HG03039 (cell line): ENCODE measurements at regions not wholly inside any gene's neighbourhood (a gene's known extent, or its start where the extent isn't known, plus 50 kb on each side); places are given as distances from the start of the nearest gene placed in this dataset.
"Not testable (repeated sequence)": the region's sequence is repeated elsewhere in the genome, so short reads cannot be mapped to it uniquely, and the experiment has no call there.

Experiments used
- ATAC-seq: cut with Tn5 transposase; IDR thresholded peaks from one replicate; pipeline ENCODE4 v1.9.1; 2021; ENCODE audit warnings: mild to moderate bottlenecking, moderate library complexity; ENCODE audit not compliant: unreplicated experiment

DNA sequence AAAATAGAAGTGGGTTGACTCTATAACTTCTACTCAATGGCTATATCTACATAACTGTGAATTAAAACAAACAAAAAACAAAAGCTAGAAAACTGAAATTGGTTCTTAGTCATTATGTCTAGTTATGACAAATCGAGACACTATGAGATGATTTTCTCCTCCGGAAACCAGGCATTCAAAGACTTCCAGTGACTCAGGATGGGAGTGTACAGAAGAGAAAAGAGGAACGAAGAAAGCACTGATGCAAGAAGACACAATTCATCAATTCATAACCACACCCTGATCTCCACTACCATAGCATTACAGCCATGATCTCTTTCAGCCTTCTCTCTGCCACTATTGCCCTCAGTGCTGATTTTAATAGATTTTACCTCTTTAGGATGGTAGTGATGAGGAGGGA is 253.6 kb downstream of the CBLL2 start:
- ATAC-seq: peak; percentile 98

DNA sequence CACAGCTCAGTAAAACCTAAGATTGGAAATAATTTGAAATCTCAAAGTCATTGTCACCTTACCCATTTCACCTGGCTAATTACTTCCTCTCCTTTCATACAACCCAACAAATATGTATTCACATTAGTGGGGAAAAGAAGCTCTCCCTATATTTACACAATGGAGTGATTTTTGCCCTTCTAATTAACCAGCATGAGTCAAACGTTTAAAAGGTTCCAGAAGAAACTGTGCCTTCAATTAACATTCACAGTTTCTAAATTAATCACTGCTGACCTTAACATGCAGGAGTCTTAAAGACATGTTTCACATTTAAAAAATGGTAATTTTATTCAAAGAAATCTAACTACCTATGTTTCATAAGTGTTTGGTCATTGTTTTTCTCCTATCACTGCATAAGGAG is 254.6 kb downstream of the CBLL2 start:
- no peak for ATAC-seq

DNA sequence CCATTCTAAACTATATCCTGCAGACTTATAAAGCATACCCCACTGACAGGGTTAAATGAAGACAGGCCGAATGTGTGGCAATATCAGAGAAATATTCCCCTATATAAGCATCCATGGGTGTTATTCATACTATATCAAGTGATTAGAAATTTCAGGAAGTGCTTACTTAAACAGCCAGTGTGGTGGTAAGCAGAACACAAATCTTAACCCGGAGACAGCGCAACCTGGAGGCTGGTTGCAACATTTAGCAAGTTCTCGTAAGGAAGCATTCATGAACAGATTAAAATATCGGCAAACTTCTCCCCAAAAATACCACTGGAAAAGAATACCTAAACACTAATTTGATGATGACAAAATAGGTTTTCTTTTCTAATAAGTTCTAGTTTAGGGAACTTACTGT is 261.2 kb downstream of the CBLL2 start:
- ATAC-seq: no peak

DNA sequence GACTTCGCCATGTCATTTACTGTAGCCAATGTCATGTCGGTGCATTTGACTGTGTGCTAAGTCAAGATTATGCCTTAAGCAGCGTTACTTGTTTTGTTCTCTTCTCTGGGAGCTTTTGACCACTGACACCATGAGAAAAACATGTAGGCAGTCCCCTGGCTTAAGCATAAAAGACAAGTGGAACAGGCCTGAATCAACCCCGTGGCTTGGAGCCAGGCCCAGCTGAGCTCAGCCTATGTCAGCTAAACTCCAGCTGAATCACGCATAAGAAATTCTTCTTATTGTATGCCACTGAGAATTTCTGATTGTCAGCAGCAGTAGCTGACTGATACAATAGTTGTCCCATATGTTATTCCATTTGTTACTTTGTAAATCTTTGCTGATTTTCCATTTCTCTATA is 261.9 kb downstream of the CBLL2 start:
- no peak for ATAC-seq

DNA sequence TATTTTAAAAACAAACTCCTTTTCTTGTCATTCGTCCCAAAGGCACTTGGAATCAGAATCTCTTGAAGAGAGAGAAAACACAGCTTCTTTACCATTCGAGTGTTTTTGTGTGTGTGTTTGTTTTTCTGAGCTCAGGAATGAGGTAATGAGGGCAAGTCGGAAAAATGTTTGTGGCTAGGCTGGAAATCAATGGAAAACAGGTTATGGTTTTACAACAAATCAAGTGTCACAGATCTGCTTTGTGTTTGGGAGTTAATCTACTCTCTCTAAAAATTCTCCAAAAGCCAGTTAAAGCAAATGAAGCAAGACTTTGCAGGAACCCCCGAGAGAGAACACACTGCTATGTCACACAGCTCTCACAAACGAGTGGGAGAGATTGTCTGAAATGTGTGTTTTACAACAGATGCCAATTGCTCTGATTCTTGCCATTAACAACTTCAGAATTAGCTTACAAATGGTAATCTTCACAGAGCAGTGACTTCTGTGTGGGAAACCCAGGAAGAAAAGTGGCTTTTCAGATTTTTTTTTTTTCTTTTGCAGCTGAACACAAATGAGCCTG is 264.1 kb downstream of the CBLL2 start:
- ATAC-seq: no peak

DNA sequence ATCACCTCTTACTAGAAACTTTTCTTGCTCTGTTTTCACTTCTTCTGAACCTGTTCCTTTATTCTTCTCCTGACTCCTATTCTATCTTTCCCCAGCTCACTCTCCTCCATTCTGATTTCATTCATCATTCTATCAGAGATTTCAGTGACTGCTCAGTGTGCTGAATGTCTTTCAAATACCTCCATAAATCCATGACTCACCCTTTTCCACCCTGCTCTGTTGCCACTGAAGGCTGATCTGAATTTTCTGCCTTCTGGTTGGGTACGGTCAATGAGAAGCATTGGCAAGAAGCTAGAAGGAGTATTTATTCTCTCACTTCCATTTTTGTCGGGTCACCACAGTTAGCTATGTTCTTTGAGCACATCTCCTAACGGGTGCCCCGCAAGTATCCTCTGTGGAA is 265.9 kb downstream of the CBLL2 start:
- no peak for ATAC-seq

DNA sequence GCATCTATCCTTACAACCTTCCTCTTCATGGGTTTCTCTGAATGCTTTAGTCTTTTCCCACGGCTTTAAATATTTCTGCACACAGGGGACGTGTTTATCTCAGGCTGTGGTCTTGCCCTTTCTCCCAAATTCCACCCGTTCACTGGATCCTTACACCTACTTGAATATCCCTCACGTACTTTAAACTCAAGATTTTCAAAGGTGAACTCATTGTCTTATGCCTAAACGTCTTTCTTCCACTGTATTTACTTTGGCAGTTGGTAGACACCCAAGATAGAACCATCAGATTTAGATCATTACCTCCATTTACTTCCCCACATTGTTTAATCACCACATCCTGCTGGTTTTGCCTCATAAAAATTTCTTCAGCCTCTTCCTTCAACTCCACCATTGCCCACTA is 269.2 kb downstream of the CBLL2 start:
- ATAC-seq: no peak

DNA sequence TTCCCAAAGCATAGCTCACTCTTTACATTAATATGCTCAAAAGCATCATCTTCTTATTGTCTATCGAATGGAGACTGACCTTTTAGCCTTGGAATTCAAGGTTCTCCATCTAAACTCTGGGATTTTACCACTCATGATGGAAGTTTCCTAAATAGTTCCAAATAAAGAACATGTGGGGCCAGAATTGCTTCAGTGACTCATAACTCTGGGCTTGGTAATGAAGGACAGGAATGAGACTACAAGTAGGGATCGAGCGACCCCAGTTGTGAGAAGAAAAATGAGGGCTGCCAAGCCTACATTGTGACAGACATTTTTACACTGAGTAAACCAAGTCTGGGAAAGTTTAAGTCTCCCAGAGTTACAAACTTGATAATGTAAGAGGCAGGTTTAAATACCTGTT is 269.9 kb downstream of the CBLL2 start:
- no peak for ATAC-seq

DNA sequence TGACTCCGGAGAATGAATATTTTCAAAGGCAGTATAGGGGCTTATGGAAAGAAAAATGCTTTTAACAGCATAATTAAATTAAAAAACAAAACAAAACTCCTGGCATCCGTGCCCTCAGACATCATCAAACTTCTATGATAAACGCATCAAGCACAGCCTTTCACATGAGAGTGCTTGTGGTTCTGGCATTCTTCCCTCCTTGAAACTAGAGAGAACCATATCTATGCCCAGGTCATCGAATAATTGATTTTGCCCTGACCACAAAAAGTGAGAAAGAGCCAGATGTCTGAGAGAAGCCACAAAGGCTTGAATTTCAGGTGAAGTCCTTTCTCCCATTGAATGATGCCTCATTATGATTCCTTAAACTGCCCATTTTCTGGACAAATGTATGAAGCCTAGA is 286.8 kb downstream of the CBLL2 start:
- ATAC-seq: no peak

DNA sequence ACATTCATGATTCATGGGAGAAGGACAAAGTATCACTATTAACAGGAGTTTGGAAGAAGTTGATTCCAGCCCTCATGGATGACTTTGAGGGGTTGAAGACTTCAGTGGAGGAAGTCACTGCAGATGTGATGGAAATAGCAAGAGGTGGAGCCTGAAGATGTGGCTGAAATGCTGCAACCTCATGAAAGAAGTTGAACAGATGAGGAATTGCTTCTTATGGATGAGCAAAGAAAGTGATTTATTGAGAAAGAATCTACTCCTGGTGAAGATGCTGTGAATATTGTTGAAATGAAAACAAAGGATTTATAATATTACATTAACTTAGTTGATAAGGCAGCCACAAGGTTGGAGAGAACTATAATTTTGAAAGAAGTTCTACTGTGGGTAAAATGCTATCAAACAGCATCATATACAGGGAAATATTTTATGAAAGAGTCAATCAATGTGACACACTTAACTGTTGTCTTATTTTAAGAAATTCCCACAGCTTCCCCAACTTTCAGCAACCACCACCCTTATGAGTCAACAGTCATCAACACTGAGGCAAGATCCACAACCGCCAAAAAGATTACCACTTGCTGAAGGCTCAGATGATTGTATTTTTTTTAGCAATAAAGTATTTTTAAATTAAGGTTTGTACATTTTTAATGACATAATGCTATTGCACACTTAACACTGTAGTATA is 302.6 kb downstream of the CBLL2 start:
- ATAC-seq: no peak

DNA sequence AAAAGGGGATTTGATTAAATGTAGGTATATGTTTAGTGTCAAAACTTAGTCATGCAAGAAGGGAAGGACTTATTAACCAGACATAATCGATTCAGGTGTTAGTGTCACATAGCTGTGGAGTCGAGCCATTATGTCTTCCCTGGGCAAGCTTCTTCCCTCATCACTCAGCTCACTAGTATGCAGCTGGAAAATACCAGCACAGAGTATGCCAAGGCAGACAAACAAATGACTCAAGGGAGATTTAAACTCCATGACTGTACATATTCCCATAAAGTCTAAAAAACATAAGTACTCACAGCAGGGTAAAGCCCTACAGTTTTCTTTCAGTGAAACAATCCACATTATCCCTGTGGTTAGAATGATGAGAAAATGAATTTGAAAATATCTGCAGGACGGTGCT is 304.5 kb downstream of the CBLL2 start:
- ATAC-seq: no peak

DNA sequence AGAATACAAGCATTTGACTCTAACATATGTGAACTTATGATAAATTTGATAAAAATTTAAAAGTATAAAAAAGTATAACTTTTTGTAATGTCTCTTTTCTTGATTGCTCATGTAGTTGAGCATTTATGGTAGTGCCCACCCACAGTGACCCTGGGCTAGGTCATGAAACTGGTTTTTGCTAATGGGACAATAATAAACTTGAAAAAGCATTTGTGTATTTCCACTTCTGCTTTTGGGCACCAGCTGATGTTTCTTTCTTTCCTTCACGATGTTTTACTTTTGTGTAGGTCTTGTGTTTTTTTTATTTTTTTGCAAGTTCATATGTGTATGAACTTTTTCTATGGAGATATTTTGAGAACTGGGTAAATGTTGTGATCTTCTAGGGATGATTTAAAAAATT is 313.1 kb downstream of the CBLL2 start:
- peak; percentile 58 for ATAC-seq

DNA sequence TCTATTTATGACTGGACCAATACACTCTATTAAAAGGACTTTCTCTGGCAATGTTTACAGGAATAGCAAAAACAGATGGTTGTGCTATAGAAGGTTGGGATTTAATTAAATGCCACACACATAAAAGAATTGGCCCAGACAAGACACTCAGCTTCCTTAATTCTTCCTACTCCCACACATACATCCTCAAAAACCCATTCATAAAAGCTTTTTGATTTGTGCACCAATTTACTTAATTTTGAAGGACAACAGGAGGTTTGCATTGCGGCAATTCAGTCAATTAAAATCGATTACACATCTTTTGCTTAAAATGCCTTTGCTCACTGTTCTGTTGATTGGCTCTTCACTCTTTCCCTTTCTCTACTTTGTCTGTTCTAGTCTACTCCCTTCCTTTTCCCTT is 317.1 kb downstream of the CBLL2 start:
- no peak for ATAC-seq

DNA sequence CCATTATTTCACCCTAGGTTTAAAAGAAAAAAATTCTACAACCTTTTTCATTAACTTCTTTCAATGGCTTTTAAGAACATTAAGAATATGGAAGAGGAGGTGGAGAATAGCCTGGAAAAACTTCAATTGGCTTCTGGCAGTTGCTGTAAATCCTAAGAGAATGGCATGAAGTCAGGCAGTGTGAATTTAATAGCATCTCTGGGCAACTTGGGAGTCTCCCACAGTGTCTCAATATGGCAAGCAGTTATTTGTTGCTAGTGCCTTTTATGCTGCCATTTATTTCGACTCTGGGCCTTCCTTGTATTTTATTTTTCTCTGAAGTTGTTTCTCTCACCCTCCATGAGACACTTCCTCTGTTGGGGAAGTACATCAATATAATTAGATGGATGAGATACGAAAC is 322.1 kb downstream of the CBLL2 start:
- no peak for ATAC-seq

DNA sequence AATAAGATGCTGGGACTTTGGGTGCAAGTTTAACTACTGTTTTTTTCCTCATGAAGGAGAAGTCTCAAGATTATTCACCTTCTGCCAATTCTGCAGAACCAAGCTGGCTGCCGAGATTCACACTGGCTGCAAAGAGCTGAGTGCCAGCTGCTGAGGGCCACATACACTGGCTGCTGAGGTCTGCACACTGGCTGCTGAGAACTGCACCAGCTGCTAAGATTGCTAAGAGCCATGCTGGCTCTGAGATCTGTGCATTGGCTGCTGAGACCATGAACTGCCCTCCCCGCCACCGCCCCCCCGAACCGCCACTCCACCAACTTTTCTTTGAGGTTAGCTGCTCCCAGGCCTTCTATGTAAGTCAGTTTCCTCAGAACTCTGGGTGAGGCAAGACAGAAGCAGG is 330.3 kb downstream of the CBLL2 start:
- ATAC-seq: no peak

DNA sequence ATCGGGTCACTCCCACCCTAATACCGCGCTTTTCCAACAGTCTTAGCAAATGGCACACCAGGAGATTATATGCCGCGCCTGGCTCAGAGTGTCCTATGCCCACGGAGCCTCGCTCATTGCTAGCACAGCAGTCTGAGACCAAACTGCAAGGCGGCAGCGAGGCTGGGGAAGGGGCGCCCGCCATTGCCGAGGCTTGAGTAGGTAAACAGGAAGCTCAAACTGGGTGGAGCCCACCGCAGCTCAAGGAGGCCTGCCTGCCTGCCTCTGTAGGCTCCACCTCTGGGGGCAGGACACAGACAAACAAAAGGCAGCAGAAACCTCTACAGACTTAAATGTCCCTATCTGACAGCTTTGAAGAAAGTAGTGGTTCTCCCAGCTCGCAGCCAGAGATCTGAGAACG is 336.7 kb downstream of the CBLL2 start:
- not testable (repeated sequence) for ATAC-seq

DNA sequence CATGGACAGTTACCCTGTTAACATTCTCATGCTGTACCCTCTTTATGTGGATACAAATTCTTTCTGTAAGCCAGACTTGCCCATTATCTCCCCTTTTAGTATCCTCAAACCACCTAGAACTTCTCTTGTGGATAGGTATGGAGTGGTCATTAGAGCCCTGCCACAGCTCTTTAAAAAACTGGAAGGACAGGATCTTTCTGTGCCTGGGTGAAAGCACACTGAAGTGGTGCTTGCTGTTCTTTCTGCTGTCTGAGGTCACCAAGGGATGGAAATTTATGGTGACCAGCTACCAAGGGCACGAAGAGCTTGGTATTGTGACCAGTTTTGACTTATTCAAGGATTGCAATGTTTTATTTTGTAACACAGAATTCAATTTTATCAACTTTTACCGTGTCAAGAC is 344.2 kb downstream of the CBLL2 start:
- ATAC-seq: no peak

DNA sequence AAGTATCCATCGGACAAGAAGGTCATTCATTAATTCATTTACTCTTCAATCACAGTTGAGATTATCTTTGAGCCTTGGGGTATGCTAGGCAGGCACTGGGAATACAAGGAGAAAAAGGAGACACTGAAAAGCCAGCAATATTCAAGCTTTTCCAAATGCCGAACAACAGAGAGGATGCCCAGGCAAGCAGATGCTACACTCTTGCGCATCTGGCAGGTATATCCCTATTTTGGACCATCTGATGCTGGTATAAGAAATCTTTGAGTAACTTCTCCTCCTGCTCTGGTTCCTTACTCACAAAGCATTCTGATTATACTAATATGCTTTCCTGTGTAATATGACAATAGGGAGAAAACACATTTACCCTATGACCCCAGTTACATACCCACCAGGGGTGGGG is 354.9 kb downstream of the CBLL2 start:
- no peak for ATAC-seq

DNA sequence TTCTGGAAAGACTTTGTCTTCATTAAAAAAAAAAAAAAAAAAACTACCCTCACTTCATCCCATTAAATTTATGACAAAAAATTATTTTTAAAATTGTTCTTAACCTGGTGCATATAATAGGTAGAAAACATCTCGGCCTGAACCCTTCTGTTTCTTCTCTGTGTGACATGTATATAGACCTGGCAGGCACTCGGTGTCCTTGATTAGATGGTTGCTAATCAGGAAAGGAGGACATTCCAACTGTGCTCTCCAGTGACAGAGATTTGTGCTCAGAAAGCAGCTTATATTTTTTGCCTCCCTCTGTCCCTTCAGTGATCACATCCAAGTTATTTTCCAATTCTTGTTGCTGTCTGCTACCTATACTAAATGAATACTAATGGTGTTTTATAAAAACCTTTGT is 355.6 kb downstream of the CBLL2 start:
- no peak for ATAC-seq

DNA sequence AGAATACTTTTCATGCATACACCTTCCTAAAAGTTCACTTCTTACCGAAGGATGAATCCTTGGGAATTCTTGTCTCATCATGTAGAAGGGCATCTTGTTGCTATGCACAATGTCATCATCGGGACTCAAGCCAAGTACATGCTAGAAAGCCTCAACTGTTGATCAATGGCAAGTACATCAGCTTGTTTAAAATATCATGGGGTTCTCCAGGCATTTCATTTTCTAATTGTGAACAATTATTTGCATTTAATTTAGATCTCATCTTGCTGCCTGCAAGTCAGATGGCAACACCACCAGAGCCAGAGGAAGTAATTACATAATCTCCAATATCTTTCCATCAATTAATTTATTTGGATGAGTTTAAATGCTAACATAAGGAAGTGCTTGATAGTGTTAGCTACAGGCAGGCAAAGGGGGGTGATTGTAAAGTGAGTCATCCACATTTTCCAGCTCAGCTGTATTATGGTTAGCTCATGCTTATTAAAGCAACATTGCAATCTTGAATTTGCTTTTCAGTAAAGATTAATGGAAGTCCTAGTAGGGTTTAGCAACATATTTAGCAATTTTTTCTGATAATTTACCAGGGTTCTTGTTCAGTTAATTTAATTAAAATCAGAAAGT is 356.5 kb downstream of the CBLL2 start:
- no peak for ATAC-seq

DNA sequence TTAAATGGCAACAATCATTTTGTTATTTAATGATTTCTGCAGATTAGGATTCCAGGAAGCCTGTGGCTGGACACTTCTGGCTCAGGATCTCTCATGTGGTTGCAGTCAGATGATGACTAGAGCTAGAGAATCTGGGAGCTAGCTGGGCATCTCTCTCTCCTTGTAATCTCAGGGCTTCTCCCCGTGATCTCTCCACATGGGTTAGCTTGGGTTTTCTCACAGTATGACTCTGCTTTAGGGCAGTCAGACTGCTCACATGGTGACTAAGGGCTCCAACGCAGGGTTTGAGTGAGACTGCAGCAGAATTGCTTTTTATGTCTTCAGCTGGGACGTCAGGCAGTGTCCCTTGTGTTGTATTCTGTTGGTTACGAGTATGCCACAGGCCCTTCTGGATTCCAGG is 361.4 kb downstream of the CBLL2 start:
- ATAC-seq: no peak

DNA sequence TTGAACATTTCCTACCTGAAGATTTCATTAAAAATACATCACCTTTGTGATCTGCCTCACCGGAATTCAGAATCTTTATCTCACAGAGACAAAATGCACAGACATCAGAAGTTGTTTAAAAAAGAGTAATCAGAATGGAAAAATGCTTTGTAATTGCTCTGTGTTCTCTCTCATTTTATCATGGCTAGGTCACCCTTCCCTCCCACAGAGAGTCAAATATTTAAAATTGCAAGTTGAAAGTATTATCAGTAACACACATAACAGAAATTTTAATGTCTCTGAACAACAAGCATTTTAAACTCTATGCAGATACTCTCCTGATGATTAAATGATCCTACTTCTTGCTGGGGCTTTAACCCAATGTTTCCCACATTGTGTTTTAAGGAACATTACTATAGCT is 362.0 kb downstream of the CBLL2 start:
- ATAC-seq: no peak

DNA sequence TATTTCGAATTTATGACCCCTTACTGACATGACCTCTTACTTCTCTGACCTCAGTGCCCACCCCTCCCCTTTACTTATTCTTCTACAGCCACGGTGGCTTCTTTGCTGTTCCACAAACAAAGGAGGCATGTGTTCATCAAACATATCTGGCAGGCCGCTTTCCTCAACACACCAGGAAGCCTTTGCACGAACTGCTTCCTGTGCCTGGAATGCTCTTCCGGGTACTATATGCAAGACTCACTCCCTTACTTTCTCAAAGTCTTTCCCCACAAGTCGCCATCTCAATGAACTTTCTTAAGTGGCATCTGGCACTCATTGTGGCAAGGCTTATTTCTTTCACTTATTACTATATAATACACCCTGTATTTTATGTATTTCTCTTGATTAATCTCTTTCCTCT is 351.5 kb upstream of the DDX53 start:
- ATAC-seq: no peak
